Tongue (tissue), 1 donor: ENCODE measurements at regions not wholly inside any gene's neighbourhood (a gene's known extent, or its start where the extent isn't known, plus 50 kb on each side); places are given as distances from the start of the nearest gene placed in this dataset.
"Not testable (repeated sequence)": the region's sequence is repeated elsewhere in the genome, so short reads cannot be mapped to it uniquely, and the experiment has no call there.

Experiments
- DNase-seq: peaks from one replicate; pipeline ENCODE4 v3.0.0-alpha.2; 2015

GRCh38 chr3:72627271-72627670, 221.0 kb downstream of the SHQ1 start:
- DNase-seq: no peak

GRCh38 chr3:72625602-72626337, 222.5 kb downstream of the SHQ1 start:
- DNase-seq: no peak

DNA sequence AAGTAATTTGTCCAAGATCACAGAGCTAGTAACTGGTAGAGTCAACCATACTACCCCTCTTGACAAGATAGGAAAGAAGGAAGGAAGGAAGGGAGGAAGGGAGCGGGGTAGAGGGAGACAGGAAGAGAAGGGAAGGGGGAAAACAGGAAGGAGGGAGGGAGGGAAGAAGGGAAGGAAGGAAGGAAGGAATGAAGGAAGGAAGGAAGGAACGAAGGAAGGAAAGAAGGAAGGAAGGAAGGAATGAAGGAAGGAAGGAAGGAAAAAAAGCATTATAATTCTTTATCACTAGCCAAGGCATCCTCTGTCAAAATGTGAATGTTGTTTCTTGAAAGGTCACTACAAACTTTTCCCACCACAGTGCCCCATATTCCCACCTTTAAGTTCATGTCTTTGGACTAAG, 223.6 kb downstream of the SHQ1 start:
- no peak for DNase-seq

DNA sequence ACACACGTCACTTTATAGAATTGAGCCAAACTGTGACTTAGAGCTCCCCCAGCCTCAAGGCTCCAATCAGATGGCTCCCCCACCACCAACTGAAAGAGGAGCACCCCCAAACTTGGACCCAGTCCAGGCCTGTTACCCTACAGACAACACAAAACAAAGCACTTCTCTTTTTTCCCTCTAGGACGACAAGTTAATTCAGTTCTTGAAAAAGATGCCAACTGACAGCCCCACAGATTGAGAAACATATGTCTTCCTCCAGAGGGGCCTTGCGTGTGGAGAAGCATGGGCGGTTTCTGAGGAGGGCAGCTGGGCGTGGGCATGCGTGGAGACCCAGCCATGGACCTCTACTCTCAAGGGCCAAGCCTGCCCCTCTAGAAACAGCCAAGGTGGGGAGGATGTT, 229.5 kb downstream of the SHQ1 start:
- DNase-seq: no peak

GRCh38 chr3:72617424-72618024, 230.7 kb downstream of the SHQ1 start:
- DNase-seq: peak; percentile 78

GRCh38 chr3:72615776-72616175, 232.5 kb downstream of the SHQ1 start:
- no peak for DNase-seq

DNA sequence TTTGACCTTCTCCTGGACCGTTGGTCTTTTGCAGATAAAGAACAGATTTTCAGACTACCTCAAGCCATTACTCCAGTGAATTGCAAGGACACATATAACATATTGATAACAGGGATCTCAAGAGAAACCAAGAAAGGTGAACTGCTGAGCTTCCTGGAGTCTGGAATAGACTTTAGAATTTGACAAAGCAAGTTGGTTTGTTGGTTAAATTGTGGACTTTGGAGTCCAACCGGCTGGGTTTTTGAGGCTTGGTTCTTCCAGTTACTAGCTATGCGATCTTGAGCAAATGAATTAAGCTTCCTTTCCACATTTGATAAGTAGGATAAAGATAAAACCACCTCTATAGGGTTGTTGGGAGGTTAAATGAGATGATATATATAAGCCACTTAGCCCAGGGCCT, 233.1 kb downstream of the SHQ1 start:
- DNase-seq: no peak

GRCh38 chr3:72614394-72615074, 233.7 kb downstream of the SHQ1 start:
- no peak for DNase-seq

DNA sequence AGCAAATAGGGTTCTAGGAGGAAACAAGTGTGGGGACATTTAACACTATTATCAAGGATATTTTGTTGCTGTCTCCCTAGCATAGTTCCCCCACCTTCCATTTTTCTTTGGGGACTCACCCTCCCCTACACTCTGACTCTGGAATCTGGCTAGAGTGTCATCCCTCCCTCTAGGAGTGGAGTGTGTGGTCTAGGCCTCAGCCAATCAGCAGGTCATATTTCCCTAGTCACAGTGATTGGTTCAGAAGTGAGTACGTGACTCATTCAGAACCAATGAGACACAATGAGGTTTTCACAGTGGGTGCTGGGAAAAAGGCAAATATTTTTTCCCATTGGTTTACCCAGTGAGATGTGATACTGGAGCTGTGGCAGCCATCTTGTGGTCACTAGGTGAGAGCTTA, 234.4 kb downstream of the SHQ1 start:
- no peak for DNase-seq

GRCh38 chr3:72609114-72609513, 239.1 kb downstream of the SHQ1 start:
- not testable (repeated sequence) for DNase-seq

GRCh38 chr3:72606005-72606800, 242.0 kb downstream of the SHQ1 start:
- DNase-seq: no peak

DNA sequence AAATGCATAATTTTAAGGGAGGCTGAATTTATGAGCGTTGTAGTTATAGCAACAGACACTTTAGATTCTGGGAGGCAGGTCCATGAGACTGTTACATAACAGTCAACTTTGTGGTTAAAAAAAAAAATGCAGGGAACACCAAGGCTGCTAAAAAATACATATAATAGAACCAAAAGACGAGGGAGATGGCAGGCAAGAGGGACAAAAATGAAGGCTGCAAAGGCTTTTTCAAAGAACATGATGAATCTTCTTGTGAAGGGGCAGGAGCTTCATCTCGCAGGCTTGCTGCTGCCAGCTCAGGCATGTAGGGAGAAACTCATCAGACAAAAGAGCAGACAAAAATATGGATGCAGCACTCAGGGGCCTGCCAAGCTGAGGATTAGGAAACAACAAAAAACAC, 243.9 kb downstream of the SHQ1 start:
- DNase-seq: peak; percentile 35

GRCh38 chr3:72601983-72602750, 246.1 kb downstream of the SHQ1 start:
- DNase-seq: no peak

DNA sequence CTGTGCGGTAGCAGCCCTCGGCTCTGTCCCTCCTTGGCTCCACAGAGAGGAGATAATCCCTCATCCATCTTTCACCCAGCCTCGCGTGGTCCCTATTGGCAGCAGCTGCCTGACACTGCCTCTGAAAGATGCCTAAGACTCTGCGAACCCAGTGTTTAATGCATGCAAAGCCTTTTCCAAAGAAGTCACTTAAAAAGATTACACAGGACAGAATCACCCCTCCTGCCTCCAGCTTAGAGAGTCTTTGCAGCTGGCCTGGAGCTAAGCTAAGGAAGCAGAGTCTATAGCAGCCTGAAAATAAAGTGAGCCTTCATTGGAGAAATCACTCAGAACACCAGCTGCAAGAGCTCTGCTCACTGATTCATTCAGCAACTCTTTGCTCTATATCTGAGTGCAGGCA, 247.2 kb downstream of the SHQ1 start:
- peak; percentile 88 for DNase-seq

GRCh38 chr3:72597756-72598195, 250.5 kb downstream of the SHQ1 start:
- DNase-seq: peak; percentile 40

- no peak for DNase-seq
These were observed 251.2 kb downstream of the SHQ1 start for GRCh38 chr3:72597043-72597442.

- no peak for DNase-seq
These were observed 252.2 kb downstream of the SHQ1 start for GRCh38 chr3:72595927-72596610.

DNA sequence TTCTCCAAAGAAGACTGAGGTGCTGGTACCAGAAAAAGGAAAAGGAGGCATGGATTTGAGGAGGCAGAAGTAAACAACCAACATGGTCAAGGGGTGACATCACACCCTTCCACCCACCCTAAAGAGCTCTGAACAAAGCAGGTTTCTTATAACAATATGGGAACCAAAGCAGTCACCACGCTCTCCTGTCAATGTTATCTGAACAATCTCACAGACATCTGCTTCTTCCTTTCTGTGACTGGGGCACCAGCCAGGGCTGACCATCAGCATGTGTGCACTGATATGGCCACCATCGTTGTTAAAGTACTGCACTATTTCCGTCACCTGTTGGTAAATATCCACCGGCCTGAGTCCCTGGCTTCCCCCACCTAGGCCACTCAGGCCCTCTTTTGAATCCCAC, 252.9 kb downstream of the SHQ1 start:
- DNase-seq: no peak

DNA sequence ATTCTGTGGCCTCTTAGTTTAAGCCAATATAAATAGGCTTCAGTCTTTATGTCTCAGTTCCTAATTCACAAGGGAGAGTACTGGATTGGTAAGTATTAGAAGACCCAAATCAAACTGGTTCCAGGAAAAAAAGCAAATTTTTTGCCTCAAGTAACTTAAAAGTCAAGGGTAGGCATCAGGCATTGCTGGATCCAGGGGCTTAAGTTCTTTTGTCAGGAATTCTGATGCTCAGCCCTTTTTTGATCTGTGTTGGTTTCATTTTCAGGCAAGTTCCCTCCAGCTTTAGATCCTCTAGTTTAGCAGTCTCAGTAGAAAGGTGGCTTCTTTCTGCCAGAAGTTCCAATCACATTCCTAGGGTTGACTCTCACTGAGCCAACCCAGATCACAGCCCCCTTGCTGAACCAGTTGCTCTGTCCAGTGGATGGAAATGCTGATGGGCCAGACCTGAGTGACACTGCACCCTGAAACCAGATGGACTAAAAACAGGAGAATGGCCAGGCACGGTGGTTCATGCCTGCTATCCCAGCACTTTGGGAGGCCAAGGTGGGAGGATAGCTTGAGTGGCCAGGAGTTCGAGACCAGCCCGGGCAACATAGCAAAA, 253.5 kb downstream of the SHQ1 start:
- no peak for DNase-seq

GRCh38 chr3:72593881-72594397, 254.3 kb downstream of the SHQ1 start:
- DNase-seq: peak; percentile 48
